NCI-H510A (cell line): ENCODE measurements at regions not wholly inside any gene's neighbourhood (a gene's known extent, or its start where the extent isn't known, plus 50 kb on each side); places are given as distances from the start of the nearest gene placed in this dataset.
A peak's percentile ranks its signal among the peaks of the same experiment; 100 is the strongest.

Experiments used
- DNase-seq: peaks from one replicate; lab custom pipeline; 2025; lab: John Stamatoyannopoulos, UW

DNA sequence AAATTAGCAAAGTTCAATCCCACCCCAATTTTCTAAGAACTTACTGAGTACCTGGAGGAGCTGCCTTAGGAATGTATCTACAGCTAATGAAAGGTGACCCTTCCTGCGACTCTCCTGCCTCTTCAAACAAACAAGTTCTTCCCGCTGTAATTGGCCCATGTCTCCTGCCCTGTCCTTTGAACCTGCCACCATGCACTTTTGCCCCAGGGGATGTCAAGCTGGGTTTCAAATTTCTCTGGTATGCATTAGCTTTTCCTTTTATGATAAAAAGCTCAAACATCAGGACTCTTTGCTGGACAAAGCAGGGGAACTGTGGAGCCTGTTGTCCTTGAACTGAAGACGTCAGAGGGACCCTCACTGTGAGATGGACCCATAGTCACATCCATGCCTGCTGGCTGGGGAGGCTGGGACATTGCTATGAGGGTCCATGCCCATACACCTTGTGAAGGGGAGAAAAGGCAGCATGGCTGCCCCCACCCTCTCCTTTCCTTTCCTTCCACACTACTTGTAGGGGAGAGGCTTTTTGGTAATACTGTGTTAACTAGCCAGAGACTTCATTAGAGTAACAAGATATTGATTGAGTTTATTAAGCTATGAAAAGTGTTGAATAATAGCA is 210.7 kb upstream of the COPS8 start:
- no peak for DNase-seq

DNA sequence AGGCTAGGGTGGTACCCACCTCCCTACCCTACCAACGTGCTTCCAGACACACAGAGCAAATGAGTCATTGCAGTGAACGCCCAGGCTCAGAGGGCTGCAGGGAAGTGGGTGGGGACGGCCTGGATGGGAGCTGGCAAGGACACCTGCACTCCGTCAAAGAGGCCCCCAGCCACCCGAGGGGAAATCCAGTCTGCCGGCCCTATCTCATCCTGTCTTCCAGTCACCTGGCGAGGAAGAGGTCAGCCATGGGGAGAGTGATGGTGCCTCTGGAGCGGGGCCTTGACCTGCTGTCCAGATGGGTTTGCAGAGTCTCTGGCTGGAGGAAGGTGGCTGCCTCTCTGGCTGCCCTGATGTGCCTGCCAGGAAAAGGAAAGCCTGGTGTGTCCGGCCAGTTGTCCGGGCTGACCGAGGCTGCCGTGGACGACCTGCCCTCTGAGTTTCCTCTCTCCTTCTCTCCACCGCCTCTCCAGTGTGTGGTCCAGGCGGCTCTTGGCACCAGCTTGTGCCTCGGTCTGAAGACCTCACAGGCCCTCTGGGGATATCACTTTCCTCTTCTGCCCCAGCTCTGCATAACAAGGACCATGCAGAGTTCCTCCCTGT is 209.7 kb upstream of the COPS8 start:
- peak; percentile 48 for DNase-seq

DNA sequence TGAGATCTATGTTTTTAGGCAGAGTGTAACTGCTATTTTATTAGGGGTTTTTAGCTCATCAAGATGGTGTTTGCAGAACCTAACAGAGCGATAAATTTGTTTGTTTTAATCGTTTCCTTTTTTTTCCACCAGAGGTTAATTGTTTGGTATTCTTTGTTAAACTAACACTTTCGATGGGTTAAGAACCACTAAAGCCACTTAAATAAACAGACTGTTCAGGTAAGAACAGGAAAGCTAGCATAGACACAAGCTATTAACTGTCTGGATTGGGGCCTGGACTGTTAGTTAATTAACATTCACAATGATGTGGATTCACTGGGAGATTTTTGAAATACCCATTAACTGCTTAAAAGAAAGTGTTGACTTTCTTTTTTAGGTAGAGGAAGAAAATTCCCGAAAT is 209.0 kb upstream of the COPS8 start:
- DNase-seq: no peak

GRCh38 chr2:236877972-236878371 is 207.7 kb upstream of the COPS8 start:
- no peak for DNase-seq

- no peak for DNase-seq
These were observed 206.2 kb upstream of the COPS8 start for GRCh38 chr2:236879416-236879963.

- DNase-seq: no peak
These were observed 203.6 kb upstream of the COPS8 start for GRCh38 chr2:236882074-236882473.

DNA sequence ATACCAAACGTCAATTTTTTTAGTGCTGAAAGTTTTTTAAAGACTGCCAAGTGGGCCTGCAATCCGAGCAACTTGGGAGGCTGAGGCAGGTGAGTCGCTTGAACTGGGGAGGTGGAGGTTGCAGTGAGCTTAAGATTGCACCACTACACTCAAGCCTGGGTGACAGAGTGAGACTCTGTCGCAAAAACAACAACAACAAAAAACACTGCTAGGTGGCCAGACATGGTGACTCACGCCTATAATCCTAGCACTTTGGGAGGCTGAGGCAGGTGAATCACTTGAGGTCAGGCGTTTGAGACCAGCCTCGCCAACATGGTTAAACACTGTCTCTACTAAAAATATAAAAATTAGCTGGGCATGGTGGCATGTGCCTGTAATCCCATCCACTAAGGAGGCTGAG is 202.8 kb upstream of the COPS8 start:
- no peak for DNase-seq

DNA sequence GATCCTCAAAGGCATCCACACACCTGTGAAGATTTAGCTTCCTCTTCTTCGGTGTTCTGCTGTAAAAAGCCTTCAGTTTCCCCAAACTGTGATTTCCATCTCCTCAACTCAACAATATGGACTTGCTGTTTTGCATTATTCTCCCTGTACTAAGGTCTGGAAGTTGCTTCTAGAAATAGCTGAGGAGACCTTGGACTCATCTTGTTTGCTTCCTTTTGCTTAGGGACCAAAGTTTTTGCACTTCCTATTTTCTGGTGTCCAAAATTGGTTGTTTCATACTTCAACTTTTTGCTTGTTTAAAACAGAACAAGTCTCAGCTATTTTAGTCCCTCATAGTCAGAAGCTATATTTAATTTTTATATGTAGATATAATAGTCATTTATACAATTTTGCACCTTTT is 201.9 kb upstream of the COPS8 start:
- no peak for DNase-seq

DNA sequence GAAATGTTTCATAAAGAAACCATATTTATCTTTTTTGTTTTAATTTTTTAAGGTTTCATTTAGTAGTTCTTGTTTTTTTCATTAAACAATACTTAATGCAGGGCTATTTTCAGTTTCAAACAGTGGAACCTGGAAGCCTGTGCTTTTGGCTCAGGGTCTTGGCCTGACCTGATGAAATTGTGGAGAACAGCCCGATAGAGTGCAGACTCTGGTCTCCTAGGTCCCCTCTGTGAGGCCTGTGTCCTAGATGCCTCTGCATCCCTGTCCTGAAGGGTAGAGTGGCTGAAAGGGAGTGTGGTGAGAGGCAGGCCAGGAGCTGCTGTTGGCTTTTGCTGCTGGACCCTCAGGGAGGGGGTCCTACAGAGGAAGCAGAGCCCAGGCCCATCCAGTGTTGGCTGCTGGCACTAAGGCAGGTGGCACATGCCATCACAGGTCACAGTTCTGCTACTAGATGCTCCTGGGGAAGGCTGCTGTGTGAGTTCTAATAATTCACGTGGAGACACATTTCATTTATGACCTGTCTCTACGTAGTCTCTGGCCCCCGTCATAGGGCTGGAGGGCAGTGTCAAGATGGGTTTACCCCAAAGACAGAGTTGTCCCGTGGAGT is 201.0 kb upstream of the COPS8 start:
- DNase-seq: no peak

DNA sequence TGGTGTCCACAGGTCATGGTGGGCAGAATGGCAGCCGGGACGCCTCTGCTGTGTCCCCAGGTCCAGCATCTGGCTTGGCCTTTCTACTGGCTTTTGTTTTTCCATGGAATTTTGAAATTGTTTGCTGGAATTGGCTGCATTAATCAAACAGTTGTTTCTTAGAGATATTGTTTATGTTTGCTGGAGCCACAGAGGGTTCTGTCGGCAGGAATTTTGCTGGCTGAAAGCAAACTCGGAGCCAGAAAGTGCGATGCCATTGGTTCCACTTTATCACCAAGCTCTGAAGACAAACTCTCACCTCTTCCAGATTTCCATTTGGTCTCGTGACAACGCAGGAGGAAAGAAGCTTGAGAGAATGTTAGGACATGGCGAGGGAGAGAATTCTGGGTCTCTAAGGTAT is 199.2 kb upstream of the COPS8 start:
- DNase-seq: no peak

- no peak for DNase-seq
These were observed 198.2 kb upstream of the COPS8 start for GRCh38 chr2:236887531-236887930.

DNA sequence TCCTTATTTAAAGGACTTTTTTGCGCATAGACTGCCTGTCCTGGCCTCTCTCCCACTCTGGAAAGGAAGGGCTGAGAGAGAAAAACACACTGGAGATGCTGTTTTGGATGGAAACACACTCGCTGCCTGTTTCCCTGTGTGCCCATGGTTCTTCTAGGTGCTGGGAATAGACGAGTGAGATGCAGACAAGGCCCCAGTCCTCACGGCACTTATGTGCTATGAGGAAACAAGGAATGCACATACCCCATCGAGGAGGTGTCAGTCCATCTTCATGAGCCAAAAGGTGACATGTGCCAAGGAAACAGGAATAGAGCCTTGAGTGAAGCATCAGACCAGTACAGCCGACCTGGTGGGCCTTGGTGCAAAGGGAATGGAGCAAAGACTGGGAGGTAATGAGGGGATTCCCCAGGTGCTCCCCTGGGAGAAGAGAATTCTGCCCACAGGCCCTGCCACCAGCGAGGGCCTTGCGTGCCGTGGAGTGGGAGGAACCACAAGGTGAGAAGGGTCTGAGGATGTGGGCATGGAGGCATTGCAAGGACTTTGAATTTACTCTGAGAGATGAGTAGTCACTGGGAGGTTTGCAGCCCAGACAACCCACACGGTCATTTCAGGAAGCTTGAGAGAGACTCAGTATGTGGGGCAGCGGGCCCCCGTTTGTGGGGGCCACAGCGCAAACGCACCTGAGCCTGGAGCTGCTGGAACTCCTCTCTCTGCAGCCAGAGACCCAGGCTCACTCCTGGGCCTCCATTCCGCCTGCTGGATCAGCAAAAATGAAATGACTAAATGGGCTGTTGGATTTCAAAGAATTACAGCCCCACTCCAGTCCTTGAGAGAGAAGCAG is 197.5 kb upstream of the COPS8 start:
- DNase-seq: no peak

DNA sequence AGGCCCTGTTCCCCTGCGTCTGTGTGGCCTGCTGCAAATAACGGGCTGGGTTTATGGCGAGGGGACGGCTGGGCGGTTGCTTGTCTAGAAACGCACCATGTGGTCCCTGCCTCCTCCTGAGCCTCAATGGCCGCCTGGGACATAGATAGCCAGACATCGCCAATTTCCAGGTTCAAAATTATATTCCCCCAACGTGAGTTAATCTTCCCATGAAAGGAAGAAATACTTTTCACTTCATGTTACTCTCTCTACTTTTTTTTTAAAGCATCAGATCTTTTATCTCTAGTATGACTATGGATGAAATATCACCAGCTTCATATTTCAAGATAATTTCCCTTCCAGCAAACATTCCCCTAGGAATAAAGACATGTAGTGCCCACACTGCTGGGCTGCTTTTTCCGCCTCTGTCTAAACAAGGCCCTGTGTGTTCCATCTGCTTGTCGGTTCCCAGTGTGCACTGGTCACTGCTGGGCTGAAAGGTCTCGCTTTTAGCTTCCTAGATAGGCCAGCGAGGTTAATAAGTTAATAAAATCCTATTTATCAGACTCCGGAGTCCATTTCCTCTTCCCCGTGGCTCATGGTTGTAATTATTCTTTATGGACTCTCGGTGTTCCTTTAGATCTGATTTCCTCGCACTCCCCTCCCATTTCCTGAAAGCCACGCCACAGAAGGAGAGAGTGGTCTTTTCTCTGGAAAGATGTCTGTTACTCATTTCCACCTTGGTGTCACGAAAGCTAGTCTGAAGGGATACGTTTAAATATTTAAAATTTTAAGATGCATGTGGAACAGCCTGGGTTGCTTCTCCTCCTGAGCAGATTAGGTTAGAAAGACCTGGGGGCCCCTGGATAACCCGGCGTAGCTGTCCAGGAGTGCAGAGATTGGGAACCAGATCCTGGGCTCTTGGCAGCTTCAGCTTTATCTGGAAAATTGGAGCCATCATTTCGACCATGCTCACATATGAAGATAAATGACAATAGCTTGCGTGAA is 196.6 kb upstream of the COPS8 start:
- DNase-seq: no peak

DNA sequence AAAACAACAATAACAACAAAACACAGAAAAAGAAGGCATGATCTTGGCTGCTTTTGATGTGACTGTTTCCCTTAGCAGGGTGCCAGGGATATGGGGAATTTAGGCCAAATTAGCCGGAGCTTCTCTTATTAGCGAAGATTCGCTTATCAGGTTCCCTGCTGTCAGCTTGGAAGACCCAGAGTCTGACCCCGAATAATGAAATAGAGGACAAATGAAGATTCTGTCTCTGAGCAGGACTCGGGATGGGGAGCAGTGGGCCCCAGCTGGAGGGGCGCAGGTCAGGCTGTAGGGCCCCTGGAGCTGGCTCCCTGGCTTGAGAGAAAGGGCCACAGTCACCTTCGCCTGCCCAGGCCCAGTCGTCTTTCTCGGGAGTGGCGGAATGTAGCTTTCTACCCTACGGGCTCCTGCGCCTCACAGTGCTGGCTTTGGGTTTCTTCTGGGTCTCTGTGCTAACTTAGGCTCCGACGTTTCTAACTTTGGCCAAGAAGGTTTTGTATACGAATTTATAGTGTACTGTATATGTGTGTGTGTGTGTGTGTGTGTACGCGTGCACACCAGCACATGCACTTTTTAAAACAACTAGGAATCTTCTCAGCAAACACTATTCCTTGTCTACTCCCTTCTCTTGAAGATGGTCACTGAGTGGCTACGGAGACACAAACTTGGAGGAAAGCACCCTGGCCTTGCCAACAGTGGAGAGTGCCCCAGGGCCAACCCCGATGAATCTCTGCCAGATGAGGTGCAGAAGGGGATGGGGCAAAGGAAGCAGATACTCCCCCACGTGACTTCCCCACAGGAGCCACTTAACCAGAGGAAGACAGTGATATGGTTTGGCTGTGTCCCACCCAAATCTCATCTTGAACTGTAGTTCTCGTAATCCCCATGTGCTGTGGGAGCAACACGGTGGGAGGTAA is 195.6 kb upstream of the COPS8 start:
- no peak for DNase-seq

GRCh38 chr2:236892721-236893120 is 193.0 kb upstream of the COPS8 start:
- no peak for DNase-seq

DNA sequence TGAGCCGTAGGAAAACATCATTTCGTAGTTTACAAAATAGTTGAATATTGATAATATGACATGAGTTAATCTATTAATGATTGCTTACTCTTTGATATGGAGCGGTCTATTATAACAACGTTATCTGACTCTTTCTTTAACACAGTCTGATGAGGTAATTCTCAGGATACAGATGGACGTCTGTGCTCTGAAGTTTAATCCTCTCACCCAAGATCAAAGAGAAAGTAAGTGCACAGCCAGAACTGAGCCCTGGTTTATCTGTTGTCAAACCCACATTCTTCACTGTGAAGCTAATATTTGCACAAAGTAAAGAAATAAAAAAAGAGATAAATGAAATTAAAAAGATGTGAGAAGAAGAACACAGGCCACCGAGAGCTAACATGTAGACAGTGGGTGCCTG is 190.9 kb upstream of the COPS8 start:
- DNase-seq: no peak

DNA sequence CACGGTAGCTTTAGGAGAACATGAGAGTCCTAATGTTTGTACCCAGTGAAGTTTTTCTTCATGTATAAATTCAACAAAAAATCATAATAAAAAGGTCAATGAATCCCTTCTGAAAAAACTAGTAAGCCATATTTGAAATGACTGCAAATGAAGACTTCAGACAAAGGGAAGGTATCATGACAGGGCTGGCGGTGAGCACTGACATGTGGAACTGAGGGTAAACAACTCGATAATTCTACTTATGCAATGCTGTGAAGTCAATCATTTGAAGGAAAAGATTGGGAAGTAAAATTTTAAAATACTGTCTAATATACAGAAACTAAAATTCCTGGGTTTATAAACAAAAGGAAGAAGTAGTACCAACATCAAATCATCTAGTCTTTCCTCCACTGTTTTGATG is 190.2 kb upstream of the COPS8 start:
- no peak for DNase-seq

- DNase-seq: no peak
These were observed 189.0 kb upstream of the COPS8 start for GRCh38 chr2:236896688-236897087.

- no peak for DNase-seq
These were observed 186.5 kb upstream of the COPS8 start for GRCh38 chr2:236899146-236899545.

DNA sequence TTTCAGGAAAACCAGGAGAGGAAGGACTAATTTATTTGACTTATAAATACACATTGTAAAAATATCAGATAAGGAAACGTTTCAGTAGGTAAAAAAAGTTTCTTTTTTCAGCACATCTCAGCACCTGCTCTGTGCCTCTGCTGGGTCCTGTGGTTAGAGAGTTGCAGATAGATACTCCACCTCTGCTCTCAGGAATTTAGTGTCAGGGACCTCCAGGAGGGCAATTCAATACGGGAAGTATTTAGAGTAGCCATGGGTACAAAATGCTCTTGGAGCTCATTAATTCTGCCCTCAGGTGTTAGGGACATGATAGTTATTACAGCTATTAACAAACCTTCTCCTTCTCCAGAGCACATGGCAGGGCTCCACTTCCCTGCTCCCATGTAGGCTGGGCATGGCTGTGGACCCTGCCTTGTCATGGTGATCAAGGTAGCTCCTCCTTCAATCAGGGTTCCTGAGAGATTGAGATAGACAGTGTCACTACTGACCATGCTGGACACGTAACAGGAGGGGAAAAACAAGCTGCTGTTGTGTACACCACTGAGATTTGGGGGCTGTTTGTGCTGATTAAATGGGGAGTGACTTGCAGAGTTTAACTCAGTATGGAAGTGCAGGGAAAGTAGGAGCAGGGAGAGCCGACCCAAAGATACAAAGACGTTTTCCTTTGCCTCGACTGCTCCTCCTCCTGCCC is 185.6 kb upstream of the COPS8 start:
- no peak for DNase-seq
